K562 (cell line): ENCODE measurements at regions not wholly inside any gene's neighbourhood (a gene's known extent, or its start where the extent isn't known, plus 50 kb on each side); places are given as distances from the start of the nearest gene placed in this dataset.

ENCODE experiments used
- ATAC-seq: fragments of 200-7000 bp; cut with Tn5 transposase; 3 replicates; pipeline ENCODE4 v1.9.1; 2020; ENCODE audit warnings: moderate library complexity
- BruUV-seq: library from RNA; stranded (reverse); fragments of 400-500 nt; replicated peaks from 2 replicates; lab custom pipeline; 2021; lab: Mats Ljungman, UMichigan
- CTCF ChIA-PET: fragments of 300-600 bp; formaldehyde crosslinking; extraction: SDS; loops from one replicate; lab custom pipeline; 2021; ENCODE audit warnings: low intra/inter-chr PET ratio; lab: Yijun Ruan, JAX
- POLR2A ChIA-PET: fragments of 300-600, 350-650 bp; sonication (Branson Sonifier 250); formaldehyde crosslinking; extraction: SDS; loops from one replicate; lab custom pipeline; 2021; ENCODE audit warnings: antibody characterized with exemption, inconsistent platforms; lab: Yijun Ruan, JAX
- DNase-seq, 4 experiments: peaks; one replicate each; pipeline versions ENCODE4 v3.0.0 to v3.0.0-alpha.2; 2011 to 2018; ENCODE audit warnings: low spot score in 3 of 4, mixed read lengths in 3 of 4; ENCODE audit errors: extremely low read depth in 1 of 4
- FAIRE-seq: peaks from 2 replicates; lab custom pipeline; 2011; peaks lifted over from hg19 to GRCh38; lab: Jason Lieb, UNC
- H2AFZ ChIP-seq: 2 replicates; pipeline ENCODE4 v1.6.0; 2011; ENCODE audit warnings: low read depth, low read length, control low read depth, inconsistent platforms
- H3K27ac ChIP-seq: fragments of 200-600 bp; 3 replicates; pipeline ENCODE4 v1.8.0; 2011; ENCODE audit warnings: low read depth, mild to moderate bottlenecking, control low read depth, inconsistent platforms, low read length, moderate library complexity, mixed read lengths; ENCODE audit errors: extremely low read depth
- H3K27me3 ChIP-seq, 2 experiments: fragments of 300-600 bp in 1 of 2; 2 replicates in 1 of 2; 3 replicates in 1 of 2; pipeline versions ENCODE4 v1.6.0 to v1.8.0; 2011; ENCODE audit warnings: inconsistent platforms in 2 of 2, low read length in 2 of 2, mild to moderate bottlenecking in 1 of 2, mixed read lengths in 1 of 2, moderate library complexity in 1 of 2; ENCODE audit not compliant: control insufficient read depth in 2 of 2, insufficient read depth in 2 of 2
- H3K36me3 ChIP-seq: fragments of 300-600 bp; 3 replicates; pipeline ENCODE4 v1.8.0; 2011; ENCODE audit warnings: mild to moderate bottlenecking, low read length, inconsistent platforms; ENCODE audit not compliant: control insufficient read depth, insufficient read depth
- H3K4me1 ChIP-seq, 2 experiments: fragments of 200-600 bp in 1 of 2; replicated peaks in 1 of 2; 2 replicates in 1 of 2; 3 replicates in 1 of 2; pipeline versions ENCODE4 v1.5.1 to v1.8.0; 2011; ENCODE audit warnings: inconsistent platforms in 2 of 2, low read length in 2 of 2, mild to moderate bottlenecking in 1 of 2, mixed read lengths in 1 of 2, moderate library complexity in 1 of 2; ENCODE audit not compliant: control insufficient read depth in 2 of 2, insufficient read depth in 2 of 2
- H3K4me2 ChIP-seq: 2 replicates; pipeline ENCODE4 v1.6.1; 2011; ENCODE audit warnings: low read length, control low read depth, inconsistent platforms, mixed read lengths; ENCODE audit not compliant: insufficient read depth
- H3K4me3 ChIP-seq: fragments of 200-600 bp; sonication (generic), shearing (Covaris generic); 2 replicates; pipeline ENCODE4 v1.5.1; 2016; ENCODE audit warnings: control low read depth, inconsistent platforms
- H3K79me2 ChIP-seq: fragments of 200-600 bp; 3 replicates; pipeline ENCODE4 v1.8.0; 2011; ENCODE audit warnings: low read length, inconsistent platforms; ENCODE audit not compliant: control insufficient read depth, insufficient read depth
- H3K9ac ChIP-seq, 2 experiments: 2 replicates each; pipeline versions ENCODE4 v1.6.0 to v1.6.1; 2011; ENCODE audit warnings: low read depth in 2 of 2, low read length in 2 of 2, control low read depth in 1 of 2, inconsistent platforms in 1 of 2, mild to moderate bottlenecking in 1 of 2, mixed read lengths in 1 of 2; ENCODE audit not compliant: insufficient read depth in 1 of 2
- H3K9me1 ChIP-seq: one replicate; pipeline ENCODE4 v1.6.0; 2011; ENCODE audit warnings: inconsistent platforms, mild to moderate bottlenecking, low read length, moderate library complexity; ENCODE audit not compliant: control insufficient read depth, insufficient read depth
- H3K9me3 ChIP-seq: replicated peaks from 2 replicates; pipeline ENCODE4 v1.5.1; 2011; ENCODE audit warnings: low read depth, low read length, inconsistent platforms; ENCODE audit not compliant: control insufficient read depth, insufficient read depth
- H4K20me1 ChIP-seq: replicated peaks from 2 replicates; pipeline ENCODE4 v1.6.1; 2011; ENCODE audit warnings: low read length, inconsistent platforms, mixed read lengths; ENCODE audit not compliant: control insufficient read depth, insufficient read depth
- CREM ChIP-seq: IDR thresholded peaks from 2 replicates; pipeline ENCODE4 v1.6.1; 2014; ENCODE audit warnings: antibody characterized with exemption, low read depth
- MCM5 ChIP-seq: fragments of 450-650 bp; IDR thresholded peaks from 2 replicates; pipeline ENCODE4 v1.6.1; 2016; ENCODE audit warnings: low read depth
- TARDBP ChIP-seq: fragments of 450-650 bp; IDR thresholded peaks from 2 replicates; pipeline ENCODE4 v1.6.1; 2016
- TEAD2 ChIP-seq: fragments of 450-650 bp; IDR thresholded peaks from 2 replicates; pipeline ENCODE4 v1.6.1; 2016; ENCODE audit warnings: missing genetic modification characterization, control low read depth, missing compliant biosample characterization
- U2AF1 ChIP-seq: fragments of 200-400 bp; formaldehyde crosslinking; optimal IDR thresholded peaks from 2 replicates; pipeline ENCODE3; 2017; ENCODE audit warnings: mild to moderate bottlenecking, low read depth, low read length, moderate library complexity
- WHSC1 ChIP-seq: IDR thresholded peaks from one replicate; pipeline ENCODE4 v1.6.1; 2012; ENCODE audit warnings: low read length, control low read depth, inconsistent platforms
- whole genome bisulfite sequencing: fragments of 100-300 bp; shearing (Covaris generic); methylation state at CpG from one replicate; pipeline ENCODE4 v1.1.6; 2016; ENCODE audit warnings: low coverage, mixed read lengths; ENCODE audit not compliant: insufficient coverage; ENCODE audit errors: missing lambda C conversion rate; 5-methylcytosine and 5-hydroxymethylcytosine counted together
- in situ Hi-C: fragments of 300-500 bp; cut with MboI; formaldehyde crosslinking; loops from 4 replicates; pipeline ENCODE4 v1.15.0; 2018; ENCODE audit warnings: inconsistent platforms, mixed read lengths
- intact Hi-C: fragments of 100-400 bp; cut with micrococcal nuclease; formaldehyde crosslinking; loops from 2 replicates; pipeline ENCODE4 v1.14.2; 2022
- TF ChIP-seq, protein P1 (sequence below): fragments of 450-650 bp; IDR thresholded peaks from 2 replicates; pipeline ENCODE4 v1.6.1; 2016

DNA sequence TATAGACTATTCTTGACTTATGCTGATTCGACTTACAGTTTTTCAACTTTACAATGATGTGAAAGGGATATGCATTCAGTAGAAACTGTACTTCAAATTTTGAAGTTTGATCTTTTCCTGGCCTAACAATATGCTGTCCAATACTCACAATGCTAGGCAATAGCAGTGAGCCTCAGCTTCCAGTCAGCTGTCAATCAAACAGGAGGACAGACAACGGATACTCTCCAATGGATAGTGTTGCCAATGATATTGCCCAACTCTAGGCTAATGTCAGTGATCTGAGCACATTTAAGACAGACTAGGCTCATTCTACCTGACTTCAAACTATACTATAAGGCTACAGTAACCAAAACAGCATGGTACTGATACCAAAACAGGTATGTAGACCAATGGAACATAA, 55.0 kb upstream of the ZNF280D start:
- ATAC-seq: no peak
- Histone ChIP-seq H3K36me3 (no peaks in the 10 kb centered on the region), H3K9me1 (no peaks in the 10 kb centered on the region), H3K4me2 (no peak overlapping the region), H4K20me1 (no peaks in the 10 kb centered on the region), H3K9ac (no peak overlapping the region), H3K27ac (no peak overlapping the region), H3K4me1 (peaks cover 0 to 8% of the 10 kb centered on the region in 2 experiments; a peak in 3 of 5 replicates), H2AFZ (no peak overlapping the region)
- no peak for DNase-seq
- in situ Hi-C loops (no loop called here), intact Hi-C loops (no loop called here)
- no peak for FAIRE-seq
- 56% methylated on average over 2 of the region's 2 CpGs for WGBS
- ChIA-PET CTCF (no interaction called here), POLR2A (interaction anchor here (1.1 to 1.4 kb wide), 2 partner anchors 15 to 21 kb away, joined by 3 read pairs; no protein-coding TSS in a partner anchor)
- no TSS peak for BruUV-seq
- TF ChIP-seq CREM (no peak), MCM5 (no peak), U2AF1 (no peak), TEAD2 (tag) (no peak), TARDBP (no peak), WHSC1 (no peak)
- TF ChIP-seq, protein P1, sequence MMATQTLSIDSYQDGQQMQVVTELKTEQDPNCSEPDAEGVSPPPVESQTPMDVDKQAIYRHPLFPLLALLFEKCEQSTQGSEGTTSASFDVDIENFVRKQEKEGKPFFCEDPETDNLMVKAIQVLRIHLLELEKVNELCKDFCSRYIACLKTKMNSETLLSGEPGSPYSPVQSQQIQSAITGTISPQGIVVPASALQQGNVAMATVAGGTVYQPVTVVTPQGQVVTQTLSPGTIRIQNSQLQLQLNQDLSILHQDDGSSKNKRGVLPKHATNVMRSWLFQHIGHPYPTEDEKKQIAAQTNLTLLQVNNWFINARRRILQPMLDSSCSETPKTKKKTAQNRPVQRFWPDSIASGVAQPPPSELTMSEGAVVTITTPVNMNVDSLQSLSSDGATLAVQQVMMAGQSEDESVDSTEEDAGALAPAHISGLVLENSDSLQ: peak; percentile 71
- TF ChIP-seq, all 486 proteins: peak for 1
- H3K79me2 ChIP-seq: no peaks in the 10 kb centered on the region
- H3K9me3 ChIP-seq: no peaks in the 10 kb centered on the region
- H3K4me3 ChIP-seq: no peak overlapping the region
- H3K27me3 ChIP-seq: no peaks in the 10 kb centered on the region
